Inflammatory macrophage treated with lipopolysaccharide for 4 hours (primary cell): ENCODE measurements at regions not wholly inside any gene's neighbourhood (a gene's known extent, or its start where the extent isn't known, plus 50 kb on each side); places are given as distances from the start of the nearest gene placed in this dataset.

ENCODE experiments used
- DNase-seq: peaks from one replicate; pipeline ENCODE4 v3.0.0-alpha.2; 2020

DNA sequence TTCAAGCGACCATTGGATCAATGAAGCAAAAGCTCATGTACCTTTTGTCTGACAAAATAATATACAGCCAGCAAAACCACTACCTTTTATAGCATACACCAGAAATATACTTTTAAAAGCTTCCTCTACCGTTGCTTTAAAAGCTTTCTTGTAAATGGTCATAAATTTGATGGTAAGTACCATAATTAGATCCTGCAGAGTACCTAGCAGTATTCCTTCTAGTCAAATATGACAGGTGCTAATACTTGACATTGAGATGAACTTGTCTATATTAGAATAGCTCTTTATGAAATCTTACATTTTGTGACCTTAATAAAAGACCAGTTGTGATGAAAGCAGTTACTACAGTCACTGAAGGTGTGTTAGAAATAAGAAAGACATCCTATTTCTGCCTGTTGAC, 340.5 kb upstream of the ANO3 start:
- DNase-seq = no peak

- no peak for DNase-seq
Observed at GRCh38 chr11:25992294-25992693, 339.6 kb upstream of the ANO3 start.

DNA sequence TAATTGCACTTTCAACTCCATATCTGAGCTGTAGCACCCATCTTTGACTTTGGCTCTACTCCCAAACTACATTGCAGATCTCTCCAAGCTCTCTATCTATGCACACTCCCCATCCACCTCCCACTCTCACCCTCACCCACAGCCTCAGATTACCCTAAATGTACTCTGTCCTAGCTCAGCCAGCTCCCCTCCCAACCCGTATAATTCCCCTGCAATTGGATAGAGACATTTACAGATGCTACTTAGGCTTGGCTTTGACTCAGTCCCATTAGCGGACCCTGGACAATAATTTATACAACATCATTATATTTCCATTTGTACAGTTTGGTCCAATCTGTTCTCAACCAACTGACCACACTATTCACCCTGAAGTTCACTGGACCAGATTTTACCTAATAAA, 338.9 kb upstream of the ANO3 start:
- DNase-seq = no peak

DNA sequence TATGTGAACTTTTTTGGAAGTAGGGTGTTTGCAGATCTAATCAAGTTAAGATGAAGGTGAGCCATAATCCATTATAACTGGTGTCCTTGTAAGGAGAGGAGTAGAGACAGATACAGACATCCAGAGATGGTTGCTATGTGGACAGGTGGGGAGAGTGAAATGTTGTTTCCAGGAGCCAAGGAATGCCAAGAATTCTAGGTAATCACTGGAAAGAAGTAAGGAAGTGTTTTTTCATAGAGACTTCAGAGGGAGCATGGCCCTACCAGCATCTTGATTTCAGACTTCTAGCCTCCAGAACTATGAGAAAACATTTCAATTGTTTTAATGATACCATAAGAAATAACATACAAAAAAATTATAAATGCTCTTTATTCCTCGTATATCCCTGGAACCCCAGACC, 320.5 kb upstream of the ANO3 start:
- no peak for DNase-seq

DNA sequence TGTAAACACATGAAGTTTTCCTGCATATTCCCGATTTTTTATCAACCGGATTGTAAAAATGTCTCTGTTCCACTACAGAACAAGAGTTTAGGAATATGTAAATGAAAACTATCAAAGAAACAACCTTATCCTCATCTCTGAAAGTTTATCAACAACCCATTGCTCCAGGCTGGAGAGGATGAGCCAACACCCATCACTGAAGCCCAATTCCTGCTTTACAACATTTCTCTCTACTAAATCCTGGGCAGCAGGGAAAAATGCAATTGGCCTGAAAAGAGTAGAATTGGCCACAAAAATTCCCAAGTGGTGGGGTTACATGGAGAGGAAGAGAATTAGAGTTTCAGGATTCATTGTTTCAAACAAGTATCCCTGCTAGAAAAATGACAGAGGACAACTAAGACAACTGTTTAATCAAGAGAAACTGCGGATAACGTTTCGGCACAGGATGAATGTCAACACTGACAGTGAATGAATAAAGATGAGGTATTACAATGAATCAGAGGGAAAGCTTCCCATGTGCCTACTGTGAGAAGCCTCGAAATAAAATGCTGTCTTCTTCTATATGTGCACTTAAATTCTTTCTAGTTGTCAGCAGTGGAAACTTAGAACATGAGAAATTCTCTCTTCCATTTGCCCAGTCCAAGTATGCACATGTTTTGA, 317.3 kb upstream of the ANO3 start:
- DNase-seq = no peak

GRCh38 chr11:26017322-26017860, 314.5 kb upstream of the ANO3 start:
- no peak for DNase-seq

DNA sequence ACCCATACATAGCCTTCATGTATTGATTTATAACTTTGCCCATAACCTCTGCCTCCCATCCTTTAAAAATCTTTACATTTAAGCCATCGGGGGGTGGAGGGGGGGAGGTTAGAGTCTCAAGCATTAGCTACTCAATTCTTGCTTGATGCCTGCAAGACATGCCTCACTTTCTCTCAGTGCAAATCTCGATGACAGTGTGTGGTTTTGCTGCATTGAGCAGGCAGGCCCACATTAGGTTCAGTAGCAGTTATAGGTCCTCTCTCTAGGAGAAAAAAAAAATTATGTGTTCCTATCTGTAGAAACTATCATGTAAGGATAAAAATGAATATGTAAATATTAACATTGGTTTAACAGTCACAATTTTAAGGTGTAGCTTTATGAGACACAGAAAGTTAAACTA, 314.0 kb upstream of the ANO3 start:
- DNase-seq = no peak

DNA sequence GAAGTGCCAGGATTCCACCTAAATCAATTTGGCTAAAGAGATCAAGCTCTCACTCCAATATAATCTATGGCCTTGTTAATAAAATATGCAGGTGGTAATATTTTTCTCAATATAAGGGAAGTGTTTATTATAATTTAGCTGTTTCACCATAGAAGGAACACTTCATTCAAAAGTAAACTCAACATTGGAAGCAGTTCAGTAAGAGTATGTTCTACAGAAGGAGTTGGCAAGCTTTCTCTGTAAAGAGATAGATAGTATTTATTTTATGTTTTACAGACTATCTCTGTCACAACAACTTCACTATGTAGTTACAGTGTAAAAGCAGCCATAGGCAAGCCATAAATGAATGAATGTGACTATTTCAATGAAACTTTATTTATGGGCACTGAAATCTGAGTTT, 313.6 kb upstream of the ANO3 start:
- DNase-seq = no peak

DNA sequence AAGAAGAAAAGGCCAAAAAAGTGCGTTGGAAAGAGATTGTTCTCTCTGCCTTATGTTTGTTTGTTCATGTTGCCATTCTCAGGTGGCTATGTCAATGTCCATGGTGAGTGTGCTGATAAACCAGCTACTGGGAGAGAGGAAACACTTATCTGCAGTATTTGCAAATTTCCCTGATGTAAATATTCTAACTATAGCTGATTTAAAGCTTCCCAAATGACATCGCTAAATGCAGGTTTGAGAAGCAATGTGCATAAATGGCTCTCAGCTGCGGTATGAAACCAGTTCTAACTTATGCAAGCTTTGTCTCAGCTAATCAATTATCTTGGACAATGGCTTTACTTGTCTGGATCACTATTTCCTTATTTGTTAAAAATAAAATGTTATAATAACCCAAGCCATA, 312.5 kb upstream of the ANO3 start:
- no peak for DNase-seq

DNA sequence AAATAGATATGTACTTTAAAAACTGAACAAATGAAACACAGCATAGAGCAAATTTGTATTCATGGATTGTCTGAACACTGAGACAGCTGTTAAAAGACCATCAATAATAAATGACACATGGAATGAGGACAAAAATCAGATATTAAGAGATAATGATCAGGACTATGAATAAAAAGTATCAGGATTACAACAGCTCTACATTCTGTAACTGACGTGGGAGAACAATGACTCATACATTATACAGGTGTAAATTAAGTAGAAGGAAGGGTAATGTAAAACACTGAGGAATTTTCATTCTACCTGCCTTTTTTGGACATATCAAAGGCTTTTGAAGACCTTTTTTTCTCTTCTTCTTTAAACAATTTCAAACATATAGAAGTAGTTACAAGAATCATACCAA, 310.9 kb upstream of the ANO3 start:
- DNase-seq = no peak

GRCh38 chr11:26023057-26023456, 308.9 kb upstream of the ANO3 start:
- no peak for DNase-seq

- DNase-seq = no peak
Observed at GRCh38 chr11:26025676-26026075, 306.3 kb upstream of the ANO3 start.

- DNase-seq = no peak
Observed at GRCh38 chr11:26026078-26026477, 305.9 kb upstream of the ANO3 start.

DNA sequence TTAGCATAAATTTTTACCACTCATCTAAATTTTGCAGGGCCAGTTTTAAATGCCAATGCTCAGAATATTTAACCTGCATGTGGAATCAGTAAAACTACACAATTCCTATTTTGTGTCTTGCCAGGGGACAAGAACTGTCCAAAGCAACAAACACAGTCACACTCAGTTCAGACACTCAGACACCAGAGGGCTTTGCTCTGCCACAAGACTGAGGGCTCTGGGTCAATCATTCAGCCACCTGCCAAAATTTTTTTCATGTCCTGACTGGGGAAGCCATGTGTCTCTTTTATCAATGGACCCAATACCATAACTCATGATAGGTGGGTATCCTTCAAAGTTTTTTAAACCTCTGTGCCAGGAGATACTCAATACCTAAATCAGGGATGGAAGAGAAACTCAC, 304.0 kb upstream of the ANO3 start:
- DNase-seq = no peak

DNA sequence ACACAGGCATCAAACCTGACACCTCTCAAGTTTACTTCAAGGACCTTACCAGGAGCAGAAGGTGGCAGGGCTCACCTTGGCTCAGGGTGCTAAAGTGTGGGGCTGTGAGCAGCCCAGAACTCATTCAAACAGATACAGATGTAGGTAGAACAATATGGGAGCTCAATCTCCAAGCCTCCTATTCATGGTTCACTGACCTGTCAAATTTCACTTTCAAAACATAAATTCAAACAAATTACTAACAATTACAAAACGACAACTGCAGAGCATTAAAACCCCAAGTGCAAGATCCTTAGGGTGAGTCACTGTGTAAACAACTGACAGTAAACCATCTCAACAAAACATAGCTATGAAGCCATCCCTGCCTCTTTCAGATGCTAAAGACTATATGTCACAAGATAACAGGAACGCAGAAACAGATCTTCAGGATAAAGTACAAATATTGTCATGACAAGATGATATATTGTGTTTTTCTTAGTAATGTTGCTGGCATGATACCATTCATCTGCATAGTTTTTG, 303.5 kb upstream of the ANO3 start:
- no peak for DNase-seq

DNA sequence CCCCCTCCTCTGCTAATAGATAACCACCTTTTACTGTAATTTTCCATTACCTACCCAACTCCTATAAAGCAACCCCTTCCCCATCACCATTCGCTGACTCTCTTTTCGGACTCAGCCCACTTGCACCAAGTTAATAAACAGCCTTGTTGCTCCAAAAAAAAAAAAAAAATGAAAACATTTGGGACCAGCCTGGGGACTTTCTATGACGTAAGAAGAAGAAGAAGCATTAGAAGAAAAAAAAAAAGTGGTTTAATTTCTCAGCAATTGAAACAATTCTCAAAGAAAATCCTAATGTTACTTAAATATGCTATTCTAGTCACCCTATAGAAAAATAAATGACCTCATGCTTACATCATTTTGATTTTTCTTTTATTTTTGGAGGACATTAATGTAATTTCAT, 301.5 kb upstream of the ANO3 start:
- no peak for DNase-seq

GRCh38 chr11:26032241-26032640, 299.7 kb upstream of the ANO3 start:
- no peak for DNase-seq

GRCh38 chr11:26035696-26036095, 296.2 kb upstream of the ANO3 start:
- no peak for DNase-seq

GRCh38 chr11:26037716-26038115, 294.2 kb upstream of the ANO3 start:
- DNase-seq = no peak

DNA sequence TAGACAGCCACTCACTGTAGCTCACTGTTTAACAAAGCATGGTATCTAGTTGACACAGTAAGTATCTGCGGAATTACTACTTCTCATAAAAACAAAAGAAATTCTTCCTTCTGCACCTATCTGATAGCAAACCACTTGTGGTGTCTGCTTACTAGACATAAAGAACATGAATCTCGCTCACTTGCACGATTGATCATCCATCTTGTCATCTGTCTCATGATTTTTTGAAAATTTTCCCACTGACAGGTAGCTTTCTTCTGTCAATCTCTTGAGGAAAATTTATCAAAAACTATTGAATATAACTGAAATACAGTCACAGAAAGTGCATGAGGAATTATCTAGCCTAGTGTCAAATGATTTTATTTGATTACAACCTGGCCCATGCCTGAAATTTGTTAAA, 291.6 kb upstream of the ANO3 start:
- DNase-seq = no peak

- no peak for DNase-seq
Observed at GRCh38 chr11:26042113-26042512, 289.8 kb upstream of the ANO3 start.

DNA sequence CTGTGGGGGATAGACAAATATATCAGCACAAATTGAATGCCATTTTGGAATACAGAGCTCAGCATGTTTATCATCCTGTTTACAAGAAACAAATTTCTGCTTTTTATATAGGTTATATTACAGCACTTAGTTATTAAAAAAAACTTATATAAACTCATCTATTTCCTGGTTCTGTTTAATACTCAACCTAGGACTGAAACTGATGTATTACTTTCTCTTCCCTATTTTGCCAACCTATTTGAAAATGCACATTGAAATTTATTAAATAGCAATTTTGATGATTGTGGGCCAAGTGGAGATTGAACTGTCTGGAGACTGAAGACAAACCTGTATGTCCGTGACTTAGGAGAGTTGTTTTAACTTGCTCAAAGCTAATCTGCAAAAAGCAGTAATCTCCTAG, 288.3 kb upstream of the ANO3 start:
- no peak for DNase-seq

DNA sequence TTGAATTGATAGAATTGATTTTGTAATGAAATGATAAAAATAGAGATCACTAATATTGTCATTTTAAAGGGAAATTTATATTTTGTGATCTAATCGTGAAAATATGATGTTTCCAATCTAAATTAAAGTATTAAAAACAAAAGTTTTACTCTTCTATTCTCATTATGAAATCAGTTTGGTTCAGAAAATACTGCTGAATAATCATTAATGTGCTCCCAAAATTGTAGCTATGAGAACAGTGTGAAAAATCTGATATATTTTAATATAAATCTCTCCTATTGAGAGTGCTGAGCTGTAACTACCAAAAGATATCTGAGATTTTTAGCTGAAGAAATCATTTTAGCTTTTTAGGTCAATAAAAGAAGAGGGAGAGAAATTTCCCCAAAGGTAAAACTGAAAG, 287.5 kb upstream of the ANO3 start:
- DNase-seq = no peak

- no peak for DNase-seq
Observed at GRCh38 chr11:26045082-26045481, 286.8 kb upstream of the ANO3 start.

- no peak for DNase-seq
Observed at GRCh38 chr11:26048271-26048670, 283.7 kb upstream of the ANO3 start.
